ENCODE measurements at regions not wholly inside any gene's neighbourhood (a gene's known extent, or its start where the extent isn't known, plus 50 kb on each side); places are given as distances from the start of the nearest gene placed in this dataset.

DNA sequence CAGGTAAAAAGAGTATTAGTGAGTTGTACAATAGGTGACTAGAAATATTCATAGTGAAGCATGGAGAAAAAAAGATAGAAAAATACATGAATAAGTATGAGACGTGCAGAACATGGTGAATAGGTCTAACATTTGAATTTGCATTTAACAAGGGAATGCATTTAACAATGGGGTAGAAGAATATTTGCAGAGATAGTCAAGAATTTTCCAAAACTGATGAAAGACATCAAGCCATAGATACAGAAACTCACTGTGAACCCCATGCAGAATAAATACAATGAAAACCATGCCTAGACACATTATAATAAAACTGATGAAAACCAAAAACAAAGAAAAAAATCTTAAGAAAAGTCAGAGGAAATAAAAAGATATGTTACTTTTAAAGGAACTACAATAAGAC is 184.8 kb downstream of the KTN1 start:
- no peak for ATAC-seq
- WGBS, 4 donors = 45 to 83% (median 71%) methylated on average over 1 of the region's 1 CpG
- intact Hi-C loops (cut with DNase I) = no loop called here
- H3K27ac ChIP-seq = no peak overlapping the region
- H3K4me1 ChIP-seq = no peaks in the 10 kb centered on the region
- H3K27me3 ChIP-seq = no peaks in the 10 kb centered on the region
- TF ChIP-seq POLR2A (IDR thresholded peaks at IDR 0.05) = no peak
- TF ChIP-seq, protein P1, sequence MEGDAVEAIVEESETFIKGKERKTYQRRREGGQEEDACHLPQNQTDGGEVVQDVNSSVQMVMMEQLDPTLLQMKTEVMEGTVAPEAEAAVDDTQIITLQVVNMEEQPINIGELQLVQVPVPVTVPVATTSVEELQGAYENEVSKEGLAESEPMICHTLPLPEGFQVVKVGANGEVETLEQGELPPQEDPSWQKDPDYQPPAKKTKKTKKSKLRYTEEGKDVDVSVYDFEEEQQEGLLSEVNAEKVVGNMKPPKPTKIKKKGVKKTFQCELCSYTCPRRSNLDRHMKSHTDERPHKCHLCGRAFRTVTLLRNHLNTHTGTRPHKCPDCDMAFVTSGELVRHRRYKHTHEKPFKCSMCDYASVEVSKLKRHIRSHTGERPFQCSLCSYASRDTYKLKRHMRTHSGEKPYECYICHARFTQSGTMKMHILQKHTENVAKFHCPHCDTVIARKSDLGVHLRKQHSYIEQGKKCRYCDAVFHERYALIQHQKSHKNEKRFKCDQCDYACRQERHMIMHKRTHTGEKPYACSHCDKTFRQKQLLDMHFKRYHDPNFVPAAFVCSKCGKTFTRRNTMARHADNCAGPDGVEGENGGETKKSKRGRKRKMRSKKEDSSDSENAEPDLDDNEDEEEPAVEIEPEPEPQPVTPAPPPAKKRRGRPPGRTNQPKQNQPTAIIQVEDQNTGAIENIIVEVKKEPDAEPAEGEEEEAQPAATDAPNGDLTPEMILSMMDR (IDR thresholded peaks at IDR 0.05) = no peak
- H3K4me3 ChIP-seq = no peak overlapping the region
- no peak for DNase-seq
- peaks cover 0 to 7% (median 0%) of the 10 kb centered on the region in 12 donors for H3K9me3 ChIP-seq
- no peaks in the 10 kb centered on the region for H3K36me3 ChIP-seq

GRCh38 chr14:55766071-55766470 is 186.1 kb downstream of the KTN1 start:
- no peaks in the 10 kb centered on the region for H3K4me1 ChIP-seq
- DNase-seq = no peak
- WGBS, 4 donors = 92 to 98% (median 95%) methylated on average over 22 of the region's 22 CpGs
- no peaks in the 10 kb centered on the region for H3K36me3 ChIP-seq
- intact Hi-C loops (cut with DNase I) = no loop called here
- no peak overlapping the region for H3K27ac ChIP-seq
- no peaks in the 10 kb centered on the region for H3K27me3 ChIP-seq
- no peak for TF ChIP-seq POLR2A (IDR thresholded peaks at IDR 0.05)
- H3K4me3 ChIP-seq = no peak overlapping the region
- H3K9me3 ChIP-seq = peaks cover 0 to 7% (median 0%) of the 10 kb centered on the region in 12 donors
- no peak for ATAC-seq

DNA sequence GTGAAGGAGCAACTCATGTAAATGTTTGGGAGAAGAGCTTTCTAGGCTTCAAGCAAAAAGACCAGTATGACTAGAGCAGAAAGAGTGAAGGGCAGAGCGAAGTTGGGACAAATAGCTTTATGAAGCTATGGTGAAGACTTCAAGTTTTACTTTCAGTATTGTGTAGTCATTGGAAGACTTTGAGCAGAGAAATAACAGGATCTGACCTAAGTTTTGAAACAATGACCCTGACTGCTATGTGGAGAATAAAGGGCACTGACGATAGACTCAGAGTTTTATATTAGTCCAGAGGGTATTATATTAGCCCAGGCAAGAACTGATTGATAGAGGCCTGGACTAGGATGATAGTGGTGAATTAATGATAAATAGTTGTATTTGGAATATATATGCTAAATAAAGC is 187.3 kb downstream of the KTN1 start:
- intact Hi-C loops (cut with DNase I) = no loop called here
- WGBS, 4 donors = 81 to 86% (median 84%) methylated on average over 2 of the region's 2 CpGs
- Histone ChIP-seq H3K27me3 (no peaks in the 10 kb centered on the region), H3K4me3 (no peak overlapping the region), H3K4me1 (peaks cover 0 to 10% (median 0%) of the 10 kb centered on the region in 12 donors), H3K36me3 (no peaks in the 10 kb centered on the region), H3K27ac (no peak overlapping the region), H3K9me3 (peaks cover 0 to 7% (median 0%) of the 10 kb centered on the region in 12 donors)
- DNase-seq (no peak), ATAC-seq (no peak)
- TF ChIP-seq POLR2A (IDR thresholded peaks at IDR 0.05) = no peak
- TF ChIP-seq, protein P1 (IDR thresholded peaks at IDR 0.05) = no peak

DNA sequence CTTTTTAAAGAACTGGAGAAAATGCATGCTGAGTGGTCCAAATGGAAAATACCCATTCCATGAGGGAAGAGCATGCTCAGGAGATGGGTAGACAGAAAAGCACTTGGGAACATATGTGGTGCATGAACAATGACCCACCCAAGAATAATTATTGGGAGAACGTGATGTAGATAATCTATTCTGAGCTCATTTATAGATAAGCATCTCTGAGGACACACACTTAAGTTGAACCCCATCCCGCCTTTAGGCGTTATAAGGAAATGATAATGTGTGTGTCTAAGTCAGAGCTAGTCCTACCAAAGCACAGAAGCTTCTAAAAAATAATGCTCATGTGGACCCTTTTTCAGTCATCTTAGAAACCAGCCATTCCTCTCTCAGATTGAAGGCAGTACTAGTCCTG is 189.9 kb downstream of the KTN1 start:
- intact Hi-C loops (cut with DNase I) = no loop called here
- TF ChIP-seq, protein P1 (IDR thresholded peaks at IDR 0.05) = no peak
- no peak for TF ChIP-seq POLR2A (IDR thresholded peaks at IDR 0.05)
- Histone ChIP-seq H3K9me3 (peaks cover 0 to 4% (median 0%) of the 10 kb centered on the region in 12 donors), H3K4me3 (no peak overlapping the region), H3K36me3 (no peaks in the 10 kb centered on the region), H3K27me3 (no peaks in the 10 kb centered on the region), H3K27ac (no peak overlapping the region), H3K4me1 (peaks cover 0 to 17% (median 0%) of the 10 kb centered on the region in 12 donors)
- DNase-seq (no peak), ATAC-seq (no peak)
- WGBS, 4 donors = 63 to 86% (median 75%) methylated on average over 3 of the region's 3 CpGs
